Suprapubic skin (tissue), 3 donors: ENCODE measurements at regions not wholly inside any gene's neighbourhood (a gene's known extent, or its start where the extent isn't known, plus 50 kb on each side); places are given as distances from the start of the nearest gene placed in this dataset.

Experiments
- CTCF ChIP-seq, 2 donors: fragments of 200-600 bp in 1 of 2; fragments of 450-650 bp in 1 of 2; sonication (generic) in 1 of 2; IDR thresholded peaks; one replicate each; pipeline ENCODE4 v1.5.1; 2016 to 2019; ENCODE audit warnings: antibody characterized with exemption in 2 of 2, mild to moderate bottlenecking in 1 of 2, moderate library complexity in 1 of 2
- POLR2AphosphoS5 ChIP-seq, 3 donors: sonication (generic); formaldehyde crosslinking; IDR thresholded peaks; one replicate each; pipeline ENCODE4 v1.6.1; 2017; ENCODE audit warnings: antibody characterized with exemption in 3 of 3

- TF ChIP-seq CTCF (IDR thresholded peaks at IDR 0.05) (no peak), POLR2AphosphoS5 (IDR thresholded peaks at IDR 0.05) (no peak)
Observed at GRCh38 chr2:155060896-155061295, 362.4 kb downstream of the KCNJ3 start.
